H1 (cell line): ENCODE measurements at regions not wholly inside any gene's neighbourhood (a gene's known extent, or its start where the extent isn't known, plus 50 kb on each side); places are given as distances from the start of the nearest gene placed in this dataset.

ENCODE experiments used
- CTCF ChIA-PET: fragments of 300-600 bp; sonication (Branson Sonifier 250); formaldehyde crosslinking; loops from one replicate; lab custom pipeline; 2021; ENCODE audit not compliant: partially characterized antibody; lab: Charles Lee
- POLR2A ChIA-PET: fragments of 300-600 bp; sonication (Branson Sonifier 250); formaldehyde crosslinking; loops from one replicate; lab custom pipeline; 2021; ENCODE audit warnings: inconsistent platforms; ENCODE audit not compliant: partially characterized antibody; lab: Charles Lee
- DNase-seq, 2 experiments: peaks; one replicate each; pipeline versions ENCODE4 v3.0.0 to v3.0.0-alpha.2; 2010 to 2022; ENCODE audit warnings: low spot score in 2 of 2, low read depth in 1 of 2, mixed read lengths in 1 of 2
- FAIRE-seq: peaks from 2 replicates; lab custom pipeline; 2011; peaks lifted over from hg19 to GRCh38; lab: Jason Lieb, UNC
- H2AFZ ChIP-seq: 2 replicates; pipeline ENCODE4 v1.8.1; 2012; ENCODE audit warnings: low read length, inconsistent platforms
- H2AK5ac ChIP-seq: 2 replicates; pipeline ENCODE4 v1.6.1; 2013; ENCODE audit warnings: low read depth, low read length
- H2BK120ac ChIP-seq: replicated peaks from 2 replicates; pipeline ENCODE3; 2013; ENCODE audit warnings: low read depth, low read length, inconsistent platforms
- H2BK12ac ChIP-seq: 2 replicates; pipeline ENCODE4 v1.6.1; 2013; ENCODE audit warnings: low read depth, low read length
- H2BK15ac ChIP-seq: 2 replicates; pipeline ENCODE4 v1.6.1; 2013; ENCODE audit warnings: low read length
- H2BK20ac ChIP-seq: 2 replicates; pipeline ENCODE4 v1.6.1; 2013; ENCODE audit warnings: low read length
- H2BK5ac ChIP-seq: 2 replicates; pipeline ENCODE4 v1.6.1; 2013; ENCODE audit warnings: low read depth, low read length
- H3K14ac ChIP-seq: 2 replicates; pipeline ENCODE4 v1.6.1; 2013; ENCODE audit warnings: inconsistent platforms; ENCODE audit not compliant: insufficient read length
- H3K18ac ChIP-seq: 2 replicates; pipeline ENCODE4 v1.6.1; 2013; ENCODE audit warnings: low read length; ENCODE audit errors: extremely low read depth
- H3K23ac ChIP-seq: 2 replicates; pipeline ENCODE4 v1.6.1; 2013; ENCODE audit warnings: inconsistent platforms; ENCODE audit not compliant: insufficient read length
- H3K23me2 ChIP-seq: 2 replicates; pipeline ENCODE4 v1.6.1; 2013; ENCODE audit warnings: low read depth, low read length
- H3K27ac ChIP-seq: 2 replicates; pipeline ENCODE4 v1.6.1; 2011; ENCODE audit warnings: low read depth, low read length, inconsistent platforms
- H3K27me3 ChIP-seq, 4 experiments: replicated peaks in 1 of 4; 1 replicate in 1 of 4; 2 replicates in 3 of 4; pipeline versions ENCODE4 v1.6.1 to v1.8.1; 2011 to 2013; ENCODE audit warnings: low read length in 3 of 4, mild to moderate bottlenecking in 3 of 4, inconsistent platforms in 2 of 4, mixed read lengths in 2 of 4, moderate library complexity in 1 of 4; ENCODE audit not compliant: control insufficient read depth in 3 of 4, insufficient read depth in 3 of 4; ENCODE audit errors: extremely low read depth in 1 of 4
- H3K36me3 ChIP-seq, 4 experiments: 2 replicates each; pipeline versions ENCODE4 v1.6.1 to v1.8.1; 2011 to 2013; ENCODE audit warnings: mild to moderate bottlenecking in 4 of 4, low read length in 3 of 4, moderate library complexity in 2 of 4, control low read depth in 1 of 4, inconsistent platforms in 1 of 4; ENCODE audit not compliant: insufficient read depth in 4 of 4, control insufficient read depth in 2 of 4
- H3K4ac ChIP-seq: replicated peaks from 2 replicates; pipeline ENCODE3; 2013; ENCODE audit warnings: low read length, low read depth, mixed read lengths, inconsistent platforms; ENCODE audit not compliant: insufficient read length
- H3K4me1 ChIP-seq, 4 experiments: replicated peaks in 1 of 4; 1 replicate in 1 of 4; 2 replicates in 3 of 4; pipeline versions ENCODE4 v1.6.1 to v1.8.1; 2011 to 2013; ENCODE audit warnings: low read length in 3 of 4, inconsistent platforms in 2 of 4, mixed read lengths in 1 of 4; ENCODE audit not compliant: insufficient read depth in 4 of 4, control insufficient read depth in 3 of 4
- H3K4me2 ChIP-seq, 2 experiments: 2 replicates each; pipeline versions ENCODE4 v1.6.1 to v1.8.1; 2011 to 2013; ENCODE audit warnings: low read depth in 2 of 2, low read length in 2 of 2, control low read depth in 1 of 2, inconsistent platforms in 1 of 2, mild to moderate bottlenecking in 1 of 2; ENCODE audit not compliant: insufficient read depth in 1 of 2
- H3K4me3 ChIP-seq, 4 experiments: fragments of 200-600, 300-600 bp in 1 of 4; sonication (generic), shearing (Covaris generic), sonication (Bioruptor Twin) in 1 of 4; 2 replicates each; pipeline versions ENCODE4 v1.5.1 to v1.8.1; 2011 to 2016; ENCODE audit warnings: low read length in 4 of 4, low read depth in 3 of 4, control low read depth in 2 of 4, inconsistent platforms in 2 of 4, mild to moderate bottlenecking in 2 of 4, mixed read lengths in 1 of 4, moderate library complexity in 1 of 4; ENCODE audit not compliant: insufficient read depth in 2 of 4; ENCODE audit errors: extremely low read depth in 1 of 4
- H3K56ac ChIP-seq: replicated peaks from 2 replicates; pipeline ENCODE3; 2013; ENCODE audit warnings: low read depth, mild to moderate bottlenecking, mixed read lengths, low read length, inconsistent platforms; ENCODE audit not compliant: insufficient read length
- H3K79me1 ChIP-seq: 2 replicates; pipeline ENCODE4 v1.6.1; 2013; ENCODE audit warnings: low read depth, low read length, control low read depth
- H3K79me2 ChIP-seq, 2 experiments: 2 replicates each; pipeline versions ENCODE4 v1.6.1 to v1.8.1; 2012 to 2013; ENCODE audit warnings: low read length in 2 of 2, mild to moderate bottlenecking in 2 of 2, inconsistent platforms in 1 of 2; ENCODE audit not compliant: insufficient read depth in 2 of 2, control insufficient read depth in 1 of 2
- H3K9ac ChIP-seq, 4 experiments: replicated peaks in 1 of 4; 1 replicate in 1 of 4; 2 replicates in 3 of 4; pipeline versions ENCODE4 v1.6.1 to v1.8.1; 2011 to 2013; ENCODE audit warnings: low read depth in 3 of 4, low read length in 3 of 4, control low read depth in 2 of 4, mild to moderate bottlenecking in 2 of 4, moderate library complexity in 2 of 4, inconsistent platforms in 1 of 4; ENCODE audit errors: extremely low read depth in 1 of 4
- H3K9me3 ChIP-seq, 2 experiments: 2 replicates each; pipeline versions ENCODE4 v1.6.1 to v1.8.1; 2012 to 2013; ENCODE audit warnings: mild to moderate bottlenecking in 2 of 2, moderate library complexity in 2 of 2, control low read depth in 1 of 2, inconsistent platforms in 1 of 2, low read depth in 1 of 2, low read length in 1 of 2, mixed read lengths in 1 of 2; ENCODE audit not compliant: insufficient read depth in 2 of 2
- H4K20me1 ChIP-seq, 2 experiments: replicated peaks in 1 of 2; 2 replicates each; pipeline versions ENCODE3 to v1.8.1; 2011 to 2013; ENCODE audit warnings: inconsistent platforms in 2 of 2, low read length in 2 of 2, mild to moderate bottlenecking in 1 of 2; ENCODE audit not compliant: insufficient read depth in 2 of 2, control insufficient read depth in 1 of 2
- H4K5ac ChIP-seq: 2 replicates; pipeline ENCODE4 v1.6.1; 2013; ENCODE audit warnings: low read length, low read depth, mixed read lengths, inconsistent platforms; ENCODE audit not compliant: insufficient read length
- H4K8ac ChIP-seq: 2 replicates; pipeline ENCODE4 v1.8.0; 2013; ENCODE audit warnings: mild to moderate bottlenecking, moderate library complexity, low read length, inconsistent platforms; ENCODE audit not compliant: insufficient read depth; ENCODE audit errors: extremely low read depth
- H4K91ac ChIP-seq: replicated peaks from 2 replicates; pipeline ENCODE3; 2013; ENCODE audit warnings: low read length, mixed read lengths, inconsistent platforms; ENCODE audit not compliant: insufficient read length
- SAP30 ChIP-seq: fragments of 300-600 bp; sonication (generic); IDR thresholded peaks from 2 replicates; pipeline ENCODE4 v1.7.1; 2012; ENCODE audit warnings: low read length, moderate library complexity, mild to moderate bottlenecking, inconsistent platforms; ENCODE audit not compliant: insufficient read depth, insufficient replicate concordance
- WGBS, 2 experiments: shearing (Covaris generic) in 1 of 2; methylation state at CpG; one replicate each; pipeline versions ENCODE4 v1.1.6 to v1.1.7; 2013 to 2015; ENCODE audit warnings: low lambda C conversion rate in 2 of 2, mixed read lengths in 2 of 2, inconsistent platforms in 1 of 2, low coverage in 1 of 2, missing lambda C conversion rate in 1 of 2; ENCODE audit not compliant: insufficient replicate concordance in 2 of 2, insufficient coverage in 1 of 2, insufficient read length in 1 of 2; ENCODE audit errors: extremely low coverage in 1 of 2, missing lambda C conversion rate in 1 of 2; 5-methylcytosine and 5-hydroxymethylcytosine counted together
- TF ChIP-seq, protein P1 (sequence below): IDR thresholded peaks from 2 replicates; pipeline ENCODE4 v1.6.1; 2012; ENCODE audit warnings: inconsistent platforms

DNA sequence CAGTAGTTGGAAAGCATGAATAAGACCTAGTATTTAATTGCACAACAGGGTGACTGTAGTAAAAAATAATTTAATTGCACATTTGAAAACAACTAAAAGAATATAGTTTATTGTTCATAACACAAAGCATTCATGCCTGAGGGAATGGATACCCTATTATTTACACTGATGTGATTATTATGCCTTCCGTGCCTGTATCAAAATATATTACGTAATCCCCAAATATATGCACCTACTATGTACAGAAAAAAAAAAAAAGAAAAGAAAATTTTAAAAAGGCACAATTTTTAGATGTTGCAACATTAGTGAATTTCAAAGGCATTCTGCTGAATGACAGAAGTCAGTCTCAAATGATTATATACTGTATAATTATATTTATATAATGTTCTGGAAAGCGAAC lies 647.2 kb upstream of the BCHE start:
- no peak overlapping the region for H3K14ac ChIP-seq
- H3K18ac ChIP-seq: no peak overlapping the region
- H2BK15ac ChIP-seq: no peak overlapping the region
- H3K27me3 ChIP-seq: no peaks in the 10 kb centered on the region
- no peak overlapping the region for H2AFZ ChIP-seq
- no peak overlapping the region for H3K4me3 ChIP-seq
- H3K23me2 ChIP-seq: no peaks in the 10 kb centered on the region
- no peaks in the 10 kb centered on the region for H4K20me1 ChIP-seq
- H3K4me1 ChIP-seq: no peaks in the 10 kb centered on the region
- no peak overlapping the region for H2BK12ac ChIP-seq
- no peak for DNase-seq
- POLR2A ChIA-PET: no interaction called here
- H3K27ac ChIP-seq: no peak overlapping the region
- no peaks in the 10 kb centered on the region for H3K9me3 ChIP-seq
- no peak overlapping the region for H4K5ac ChIP-seq
- TF ChIP-seq SAP30: no peak
- TF ChIP-seq, protein P1, sequence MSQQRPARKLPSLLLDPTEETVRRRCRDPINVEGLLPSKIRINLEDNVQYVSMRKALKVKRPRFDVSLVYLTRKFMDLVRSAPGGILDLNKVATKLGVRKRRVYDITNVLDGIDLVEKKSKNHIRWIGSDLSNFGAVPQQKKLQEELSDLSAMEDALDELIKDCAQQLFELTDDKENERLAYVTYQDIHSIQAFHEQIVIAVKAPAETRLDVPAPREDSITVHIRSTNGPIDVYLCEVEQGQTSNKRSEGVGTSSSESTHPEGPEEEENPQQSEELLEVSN: no peak
- H4K91ac ChIP-seq: no peak overlapping the region
- H3K56ac ChIP-seq: no peak overlapping the region
- no peak overlapping the region for H2BK20ac ChIP-seq
- H2AK5ac ChIP-seq: no peak overlapping the region
- no peak overlapping the region for H3K9ac ChIP-seq
- H4K8ac ChIP-seq: no peak overlapping the region
- no peak overlapping the region for H3K4me2 ChIP-seq
- H3K4ac ChIP-seq: no peak overlapping the region
- H2BK120ac ChIP-seq: no peak overlapping the region
- FAIRE-seq: no peak
- H3K36me3 ChIP-seq: no peaks in the 10 kb centered on the region
- H3K79me1 ChIP-seq: no peaks in the 10 kb centered on the region
- no peaks in the 10 kb centered on the region for H3K79me2 ChIP-seq
- no peak overlapping the region for H3K23ac ChIP-seq
- no peak overlapping the region for H2BK5ac ChIP-seq
- WGBS, 2 experiments: 96% methylated on average over 3 of the region's 3 CpGs; no CpG with 5 or more reads in 1 of the 2 experiments
- CTCF ChIA-PET: no interaction called here
